Activated CD8-positive, alpha-beta T cell treated with anti-CD3 and anti-CD28 coated beads, Interleukin-2, amount 10 ng/mL, durations not matched to agents 7 days and 5 days (primary cell): ENCODE measurements at regions not wholly inside any gene's neighbourhood (a gene's known extent, or its start where the extent isn't known, plus 50 kb on each side); places are given as distances from the start of the nearest gene placed in this dataset.
"Not testable (repeated sequence)": the region's sequence is repeated elsewhere in the genome, so short reads cannot be mapped to it uniquely, and the experiment has no call there.

Experiments used
- ATAC-seq: fragments of 150-1000 bp; cut with Tn5 transposase; one replicate; pipeline ENCODE4 v1.10.0; 2021; ENCODE audit warnings: moderate library complexity
- CTCF ChIA-PET: fragments of 350-600 bp; sonication (Branson Sonifier 250); formaldehyde crosslinking; loops from one replicate; lab custom pipeline; 2021; ENCODE audit warnings: antibody characterized with exemption; lab: Charles Lee
- POLR2A ChIA-PET: fragments of 350-600 bp; sonication (Branson Sonifier 250); formaldehyde crosslinking; loops from one replicate; lab custom pipeline; 2021; ENCODE audit warnings: antibody characterized with exemption; lab: Charles Lee
- DNase-seq: peaks from one replicate; pipeline ENCODE4 v3.0.0-alpha.2; 2020
- H3K27ac Mint-ChIP-seq: one replicate; pipeline ENCODE4 v1.8.0; 2021; ENCODE audit warnings: mild to moderate bottlenecking, mixed read lengths
- H3K27me3 Mint-ChIP-seq: one replicate; pipeline ENCODE4 v1.8.0; 2021; ENCODE audit warnings: low read depth, mixed read lengths
- H3K36me3 Mint-ChIP-seq: one replicate; pipeline ENCODE4 v1.8.0; 2021; ENCODE audit warnings: low read depth, mixed read lengths
- H3K4me1 Mint-ChIP-seq: one replicate; pipeline ENCODE4 v1.8.0; 2021; ENCODE audit warnings: low read depth, mixed read lengths
- H3K4me3 Mint-ChIP-seq: one replicate; pipeline ENCODE4 v1.8.0; 2021; ENCODE audit warnings: mild to moderate bottlenecking, mixed read lengths
- H3K9me3 Mint-ChIP-seq: one replicate; pipeline ENCODE4 v1.8.0; 2022; ENCODE audit warnings: mixed read lengths; ENCODE audit not compliant: insufficient read depth

- Mint-ChIP-seq H3K9me3 (no peaks in the 10 kb centered on the region), H3K27ac (no peak overlapping the region), H3K36me3 (no peaks in the 10 kb centered on the region), H3K4me1 (peaks cover 13% of the 10 kb centered on the region), H3K27me3 (no peaks in the 10 kb centered on the region), H3K4me3 (no peak overlapping the region)
- ChIA-PET CTCF (interaction anchor here (0.8 to 1.3 kb wide), 3 partner anchors 9 to 123 kb away, joined by 3 to 5 read pairs (median 3); no protein-coding TSS in a partner anchor), POLR2A (interaction anchor here (0.6 kb wide), 1 partner anchor 977 kb away, joined by 3 read pairs; no protein-coding TSS in a partner anchor)
- ATAC-seq (no peak), DNase-seq (no peak)
Measured at GRCh38 chr3:112765531-112765930, 81.1 kb downstream of the CD200R1L start.

- Mint-ChIP-seq H3K9me3 (no peaks in the 10 kb centered on the region), H3K36me3 (no peaks in the 10 kb centered on the region), H3K27ac (no peak overlapping the region), H3K27me3 (no peaks in the 10 kb centered on the region), H3K4me3 (no peak overlapping the region), H3K4me1 (peaks cover 7% of the 10 kb centered on the region)
- DNase-seq: no peak
- CTCF ChIA-PET: interaction anchor here (1.0 to 1.1 kb wide), 2 partner anchors 29 to 120 kb away, joined by 3 to 4 read pairs; no protein-coding TSS in a partner anchor
- ATAC-seq: no peak
- POLR2A ChIA-PET: no interaction called here
Measured at GRCh38 chr3:112763258-112763657, 83.4 kb downstream of the CD200R1L start.

GRCh38 chr3:112761062-112761638 lies 85.5 kb downstream of the CD200R1L start:
- no peak for ATAC-seq
- peaks cover 11% of the 10 kb centered on the region for H3K9me3 Mint-ChIP-seq
- H3K4me3 Mint-ChIP-seq: no peak overlapping the region
- ChIA-PET POLR2A (no interaction called here), CTCF (interaction anchor here (1.1 to 1.7 kb wide), 4 partner anchors 25 to 218 kb away, joined by 3 to 8 read pairs (median 4); no protein-coding TSS in a partner anchor)
- H3K4me1 Mint-ChIP-seq: peaks cover 7% of the 10 kb centered on the region
- H3K27me3 Mint-ChIP-seq: no peaks in the 10 kb centered on the region
- H3K36me3 Mint-ChIP-seq: peaks cover 3% of the 10 kb centered on the region
- H3K27ac Mint-ChIP-seq: no peak overlapping the region
- DNase-seq: no peak

- DNase-seq (no peak), ATAC-seq (no peak)
- H3K36me3 Mint-ChIP-seq: peaks cover 3% of the 10 kb centered on the region
- peaks cover 16% of the 10 kb centered on the region for H3K9me3 Mint-ChIP-seq
- no peaks in the 10 kb centered on the region for H3K27me3 Mint-ChIP-seq
- H3K27ac Mint-ChIP-seq: no peak overlapping the region
- H3K4me1 Mint-ChIP-seq: peaks cover 7% of the 10 kb centered on the region
- CTCF ChIA-PET: no interaction called here
- POLR2A ChIA-PET: interaction anchor here (0.6 kb wide), 2 partner anchors 10 to 87 kb away, joined by 3 to 4 read pairs; partner anchors contain the start of gene CD200R1L
- H3K4me3 Mint-ChIP-seq: no peak overlapping the region
Measured at GRCh38 chr3:112759681-112760080, 87.0 kb downstream of the CD200R1L start.

DNA sequence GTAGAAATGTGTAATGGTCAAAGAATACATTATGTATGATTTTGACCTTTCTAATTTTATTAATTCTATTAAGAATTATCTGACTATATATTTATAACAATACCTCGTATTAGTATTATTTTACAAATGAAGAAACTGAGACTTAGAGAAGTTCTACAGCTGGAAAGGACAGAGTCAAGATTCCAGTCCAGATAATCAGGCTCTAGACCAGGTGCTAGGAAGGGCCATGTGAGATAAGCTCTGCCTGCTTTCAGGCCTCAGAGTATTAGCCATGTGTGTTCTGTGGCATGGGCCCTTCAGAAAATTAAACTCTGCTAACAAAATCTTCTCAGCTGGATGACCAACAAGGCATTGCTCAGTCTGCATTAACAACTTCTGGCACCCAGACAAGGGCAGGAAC lies 87.5 kb downstream of the CD200R1L start:
- H3K4me3 Mint-ChIP-seq: no peak overlapping the region
- ChIA-PET POLR2A (interaction anchor here (0.6 kb wide), 1 partner anchor 88 kb away, joined by 3 read pairs; the partner anchor contains the start of gene CD200R1L), CTCF (interaction anchor here (1.0 kb wide), 1 partner anchor 116 kb away, joined by 3 read pairs; no protein-coding TSS in a partner anchor)
- peaks cover 7% of the 10 kb centered on the region for H3K4me1 Mint-ChIP-seq
- no peak for ATAC-seq
- peaks cover 3% of the 10 kb centered on the region for H3K36me3 Mint-ChIP-seq
- peaks cover 16% of the 10 kb centered on the region for H3K9me3 Mint-ChIP-seq
- H3K27me3 Mint-ChIP-seq: no peaks in the 10 kb centered on the region
- H3K27ac Mint-ChIP-seq: no peak overlapping the region
- DNase-seq: no peak

DNA sequence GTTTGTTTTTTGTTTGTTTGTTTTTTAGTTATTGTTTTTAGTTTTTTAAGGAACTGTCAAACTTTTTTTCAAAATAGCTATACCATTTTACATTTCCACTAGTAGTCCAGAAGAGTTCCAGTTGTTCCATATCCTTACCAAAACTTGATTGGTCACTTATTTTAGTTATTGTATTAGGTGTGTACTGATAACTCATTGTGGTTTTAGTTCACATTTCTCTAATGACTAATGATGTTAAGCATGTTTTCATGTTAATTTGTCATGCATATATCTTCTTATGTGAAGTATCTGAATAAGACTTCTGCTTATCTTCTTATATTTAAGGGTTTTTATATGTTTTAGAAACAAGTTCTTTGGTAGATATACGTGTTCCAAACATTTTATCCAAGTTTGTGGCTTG lies 89.5 kb downstream of the CD200R1L start:
- CTCF ChIA-PET: interaction anchor here (1.4 kb wide), 1 partner anchor 114 kb away, joined by 3 read pairs; no protein-coding TSS in a partner anchor
- peaks cover 16% of the 10 kb centered on the region for H3K9me3 Mint-ChIP-seq
- no peak overlapping the region for H3K27ac Mint-ChIP-seq
- peaks cover 7% of the 10 kb centered on the region for H3K4me1 Mint-ChIP-seq
- DNase-seq (no peak), ATAC-seq (no peak)
- H3K36me3 Mint-ChIP-seq: peaks cover 3% of the 10 kb centered on the region
- H3K27me3 Mint-ChIP-seq: no peaks in the 10 kb centered on the region
- H3K4me3 Mint-ChIP-seq: no peak overlapping the region
- POLR2A ChIA-PET: no interaction called here

DNA sequence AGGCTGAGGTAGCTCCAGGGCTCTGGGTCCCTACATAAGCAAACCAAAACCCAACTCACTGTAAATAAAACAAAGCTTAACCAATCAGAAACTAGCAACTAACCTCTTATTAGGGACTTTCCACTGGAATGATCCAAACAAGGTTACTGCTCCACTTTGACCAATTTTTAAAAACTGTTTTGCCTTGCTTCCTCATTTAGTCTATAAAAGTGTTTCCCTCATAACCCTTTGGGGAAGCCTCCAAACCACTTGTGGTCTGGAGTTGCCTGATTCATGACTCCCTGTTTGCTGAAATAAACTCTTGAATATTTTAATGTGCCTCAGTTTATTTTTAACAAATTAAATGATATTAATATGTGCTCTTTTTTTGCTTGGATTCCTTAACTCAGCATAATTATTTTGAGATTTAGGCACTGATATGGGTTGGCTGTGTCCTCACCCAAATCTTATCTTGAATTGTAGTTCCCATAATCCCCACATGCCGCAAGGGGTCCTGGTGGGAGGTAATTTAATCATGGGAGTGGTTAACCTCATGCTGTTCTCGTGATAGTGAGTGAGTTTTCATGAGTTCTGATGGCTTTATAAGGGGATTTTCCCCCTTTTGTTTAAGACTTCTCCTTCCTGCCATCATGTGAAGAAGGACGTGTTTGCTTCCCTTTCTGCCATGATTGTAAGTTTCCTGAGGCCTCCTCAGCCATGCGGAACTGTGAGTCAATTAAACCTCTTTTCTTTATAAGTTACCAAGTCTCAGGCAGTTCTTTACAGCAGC lies 90.6 kb downstream of the CD200R1L start:
- ATAC-seq (no peak), DNase-seq (no peak)
- Mint-ChIP-seq H3K36me3 (peaks cover 3% of the 10 kb centered on the region), H3K27me3 (no peaks in the 10 kb centered on the region), H3K4me1 (peaks cover under 1% of the 10 kb centered on the region), H3K27ac (no peak overlapping the region), H3K9me3 (peaks cover 16% of the 10 kb centered on the region), H3K4me3 (no peak overlapping the region)
- ChIA-PET CTCF (no interaction called here), POLR2A (no interaction called here)

DNA sequence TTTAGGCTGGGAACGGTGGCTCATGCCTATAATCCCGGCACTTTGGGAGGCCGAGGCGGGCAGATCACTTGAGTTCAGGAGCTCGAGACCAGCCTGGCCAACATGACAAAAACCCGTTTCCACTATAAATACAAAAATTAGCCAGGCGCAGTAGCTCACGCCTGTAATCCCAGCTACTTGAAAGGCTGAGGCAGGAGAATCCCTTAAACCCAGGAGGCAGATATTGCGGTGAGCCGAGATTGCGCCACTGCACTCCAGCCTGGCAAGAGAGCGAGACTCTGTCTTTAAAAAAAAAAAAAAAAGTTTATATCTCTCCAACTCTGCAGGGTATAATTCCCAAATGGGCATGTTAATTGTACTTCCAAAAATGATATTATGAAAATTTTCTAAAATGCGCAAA lies 91.6 kb downstream of the CD200R1L start:
- CTCF ChIA-PET: not testable (repeated sequence)

GRCh38 chr3:112751564-112752512 lies 94.8 kb downstream of the CD200R1L start:
- H3K36me3 Mint-ChIP-seq: no peaks in the 10 kb centered on the region
- POLR2A ChIA-PET: no interaction called here
- peaks cover 13% of the 10 kb centered on the region for H3K9me3 Mint-ChIP-seq
- H3K27me3 Mint-ChIP-seq: no peaks in the 10 kb centered on the region
- no peak for DNase-seq
- CTCF ChIA-PET: interaction anchor here (4.4 kb wide), 1 partner anchor 17 kb away, joined by 22 read pairs; no protein-coding TSS in a partner anchor
- H3K4me1 Mint-ChIP-seq: no peaks in the 10 kb centered on the region
- no peak overlapping the region for H3K4me3 Mint-ChIP-seq
- no peak overlapping the region for H3K27ac Mint-ChIP-seq
- ATAC-seq: no peak

More for the DNA sequence above, 91.6 kb downstream of the CD200R1L start:
- H3K4me1 Mint-ChIP-seq, H3K4me3 Mint-ChIP-seq, H3K27me3 Mint-ChIP-seq, ATAC-seq, H3K27ac Mint-ChIP-seq, H3K36me3 Mint-ChIP-seq, POLR2A ChIA-PET, DNase-seq: not testable (repeated sequence)
- peaks cover 16% of the 10 kb centered on the region for H3K9me3 Mint-ChIP-seq

- ChIA-PET POLR2A (no interaction called here), CTCF (interaction anchor here (0.6 to 4.4 kb wide), 3 partner anchors 8 to 228 kb away, joined by 3 to 22 read pairs (median 8); no protein-coding TSS in a partner anchor)
- Mint-ChIP-seq H3K9me3 (peaks cover 5% of the 10 kb centered on the region), H3K4me3 (no peak overlapping the region), H3K27ac (no peak overlapping the region), H3K27me3 (no peaks in the 10 kb centered on the region), H3K4me1 (no peaks in the 10 kb centered on the region), H3K36me3 (no peaks in the 10 kb centered on the region)
- ATAC-seq: no peak
- DNase-seq: no peak
Measured at GRCh38 chr3:112751061-112751460, 95.6 kb downstream of the CD200R1L start.

GRCh38 chr3:112747624-112748023 lies 99.0 kb downstream of the CD200R1L start:
- ChIA-PET CTCF (interaction anchor here (0.8 to 4.4 kb wide), 5 partner anchors 12 to 165 kb away, joined by 3 to 22 read pairs (median 3); no protein-coding TSS in a partner anchor), POLR2A (no interaction called here)
- H3K27ac Mint-ChIP-seq: no peak overlapping the region

More at GRCh38 chr3:112747624-112748023, 99.0 kb downstream of the CD200R1L start:
- no peaks in the 10 kb centered on the region for H3K36me3 Mint-ChIP-seq
- ATAC-seq (no peak), DNase-seq (no peak)
- no peak overlapping the region for H3K4me3 Mint-ChIP-seq
- no peaks in the 10 kb centered on the region for H3K27me3 Mint-ChIP-seq
- no peaks in the 10 kb centered on the region for H3K9me3 Mint-ChIP-seq
- no peaks in the 10 kb centered on the region for H3K4me1 Mint-ChIP-seq
